GM12878 (cell line): ENCODE measurements at regions not wholly inside any gene's neighbourhood (a gene's known extent, or its start where the extent isn't known, plus 50 kb on each side); places are given as distances from the start of the nearest gene placed in this dataset.

Source experiments
- CHD2 ChIP-seq: IDR thresholded peaks from 2 replicates; pipeline ENCODE4 v1.6.1; 2011; ENCODE audit warnings: low read depth, low read length, improper control_type of control experiment, borderline replicate concordance
- EP300 ChIP-seq, 2 experiments: fragments of 150-350 bp in 1 of 2; IDR thresholded peaks; 2 replicates each; pipeline ENCODE4 v1.6.1; 2011 to 2012; ENCODE audit warnings: low read depth in 2 of 2, low read length in 2 of 2, borderline replicate concordance in 1 of 2, improper control_type of control experiment in 1 of 2, inconsistent platforms in 1 of 2; ENCODE audit not compliant: control insufficient read depth in 1 of 2
- ESRRA ChIP-seq: IDR thresholded peaks from 2 replicates; pipeline ENCODE4 v1.6.1; 2012; ENCODE audit warnings: mild to moderate bottlenecking, low read length, improper control_type of control experiment
- EZH2 ChIP-seq: IDR thresholded peaks from 2 replicates; pipeline ENCODE4 v1.6.1; 2012; ENCODE audit warnings: low read depth, mild to moderate bottlenecking, control low read depth, inconsistent platforms, low read length, borderline replicate concordance; ENCODE audit not compliant: control insufficient read depth
- TCF12 ChIP-seq: IDR thresholded peaks from 2 replicates; pipeline ENCODE4 v1.6.1; 2011; ENCODE audit warnings: low read depth, mild to moderate bottlenecking, low read length
- ZBTB33 ChIP-seq: fragments of 450-650 bp; IDR thresholded peaks from 2 replicates; pipeline ENCODE4 v1.6.1; 2017; ENCODE audit warnings: mild to moderate bottlenecking
- ZNF384 ChIP-seq: IDR thresholded peaks from 2 replicates; pipeline ENCODE4 v1.6.1; 2012; ENCODE audit warnings: low read depth, mild to moderate bottlenecking, low read length, improper control_type of control experiment, borderline replicate concordance

- no peak for TF ChIP-seq ZNF384
- TF ChIP-seq EP300 (IDR thresholded peaks at IDR 0.05; ENCODE audit: borderline replicate concordance in 1 of 2, control insufficient read depth in 1 of 2, low read depth in 2 of 2, low read length in 2 of 2) = no peak
- TF ChIP-seq ZBTB33 = no peak
- TF ChIP-seq ESRRA = no peak
- TF ChIP-seq CHD2 = no peak
- no peak for TF ChIP-seq TCF12
- no peak for TF ChIP-seq EZH2
These were observed 556.1 kb downstream of the BRINP3 start for GRCh38 chr1:189921613-189922012.
